Inflammatory macrophage (primary cell): ENCODE measurements at regions not wholly inside any gene's neighbourhood (a gene's known extent, or its start where the extent isn't known, plus 50 kb on each side); places are given as distances from the start of the nearest gene placed in this dataset.
"Not testable (repeated sequence)": the region's sequence is repeated elsewhere in the genome, so short reads cannot be mapped to it uniquely, and the experiment has no call there.

ENCODE experiments used
- DNase-seq, 2 donors: peaks; one replicate each; pipeline ENCODE4 v3.0.0-alpha.2; 2020 to 2022

DNA sequence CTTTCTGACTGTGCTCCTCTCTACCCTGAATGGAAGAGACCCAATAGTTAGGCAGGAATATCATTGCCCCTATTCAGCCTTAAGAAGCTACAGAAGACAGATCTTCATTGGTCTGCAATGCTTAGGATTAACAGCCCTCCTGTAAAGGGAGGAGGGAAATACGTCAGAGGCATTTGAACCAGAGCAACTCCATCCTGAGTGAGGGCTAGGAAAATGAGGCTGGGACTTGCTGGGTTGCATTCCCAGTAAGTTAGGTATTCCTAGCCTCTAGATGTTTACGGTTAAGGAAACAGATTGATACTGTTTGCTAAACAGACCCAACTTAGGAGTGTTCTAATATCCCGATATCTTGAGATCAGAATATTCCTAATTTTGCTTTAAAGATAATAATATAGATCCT, 63.5 kb downstream of the PCDH18 start:
- no peak for DNase-seq

DNA sequence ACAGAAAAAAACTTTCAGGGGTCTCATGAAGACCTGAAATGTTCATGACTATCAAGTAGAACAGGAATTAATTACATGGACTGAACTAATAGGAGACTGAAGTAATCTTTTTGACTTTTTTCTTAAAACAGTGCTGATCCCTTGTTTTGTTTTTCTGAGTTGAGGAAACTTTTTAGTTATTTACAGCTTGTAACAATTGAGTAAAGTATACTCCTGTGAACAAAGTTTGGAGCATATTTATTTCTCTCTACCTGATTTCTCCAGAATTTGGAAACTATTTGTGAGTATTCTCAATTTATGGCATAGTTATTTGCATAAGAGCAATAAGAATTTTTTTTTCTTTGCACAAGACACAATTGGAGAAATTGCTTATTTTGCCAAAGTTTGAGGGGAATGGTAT, 64.8 kb downstream of the PCDH18 start:
- no peak for DNase-seq

DNA sequence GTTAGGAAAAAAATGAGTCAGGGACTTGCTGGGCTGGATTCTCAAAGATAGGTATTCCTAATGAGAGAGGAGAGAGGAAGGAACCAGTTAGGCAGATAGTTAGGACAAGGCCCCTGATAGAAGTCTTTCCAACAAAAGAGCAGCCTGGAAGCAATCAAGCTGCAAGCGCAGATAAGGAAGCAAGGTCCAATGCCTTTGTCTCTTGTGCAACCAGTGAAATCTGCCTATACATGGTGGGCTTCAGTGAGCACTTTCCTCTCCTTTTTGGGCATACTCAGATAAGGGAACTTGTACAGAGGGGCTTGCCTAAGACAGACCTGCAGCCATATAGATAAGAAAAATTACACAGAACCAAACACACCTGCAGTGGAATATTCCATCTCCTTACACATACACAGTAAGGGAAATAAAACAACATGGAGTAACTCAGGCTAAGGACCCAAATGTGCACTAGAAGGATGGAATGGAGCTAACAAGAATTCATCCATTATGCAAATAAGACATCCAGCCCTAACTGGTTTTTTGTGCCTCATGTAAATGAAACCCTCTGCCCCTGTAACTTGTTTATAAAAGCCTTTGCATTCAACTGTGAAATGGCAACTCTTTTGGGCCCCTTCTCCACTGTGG, 68.8 kb downstream of the PCDH18 start:
- no peak for DNase-seq

DNA sequence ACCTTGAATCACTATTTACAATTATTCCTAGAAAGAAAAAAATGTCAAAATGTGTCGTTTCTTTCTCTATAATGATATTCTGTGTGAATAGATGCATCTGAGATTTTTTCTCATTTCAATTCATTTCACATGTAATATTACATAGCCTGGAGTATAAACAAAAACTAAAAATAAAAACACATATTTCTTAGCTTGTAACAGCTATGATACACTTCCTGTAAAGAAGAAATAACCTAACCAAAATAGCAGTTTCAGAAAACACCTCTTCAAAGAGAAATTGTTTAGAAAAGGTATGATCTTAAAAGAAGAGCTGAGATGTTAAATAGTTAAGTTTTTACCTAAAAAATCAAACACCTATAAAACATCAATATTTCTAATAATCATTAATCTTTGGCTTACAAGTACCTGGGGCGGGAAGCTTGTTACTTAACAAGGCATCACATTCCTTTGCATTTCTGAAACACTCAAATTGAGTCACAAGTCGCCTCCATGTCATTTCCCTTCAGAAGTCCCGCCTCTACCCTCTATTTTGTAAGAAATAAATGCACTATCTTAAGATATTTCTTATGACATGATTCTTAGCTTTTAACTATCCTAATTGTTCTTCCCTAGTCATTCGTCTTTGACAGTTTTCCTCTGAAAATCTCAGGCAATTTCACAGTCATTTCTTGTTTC, 76.5 kb downstream of the PCDH18 start:
- DNase-seq = no peak

DNA sequence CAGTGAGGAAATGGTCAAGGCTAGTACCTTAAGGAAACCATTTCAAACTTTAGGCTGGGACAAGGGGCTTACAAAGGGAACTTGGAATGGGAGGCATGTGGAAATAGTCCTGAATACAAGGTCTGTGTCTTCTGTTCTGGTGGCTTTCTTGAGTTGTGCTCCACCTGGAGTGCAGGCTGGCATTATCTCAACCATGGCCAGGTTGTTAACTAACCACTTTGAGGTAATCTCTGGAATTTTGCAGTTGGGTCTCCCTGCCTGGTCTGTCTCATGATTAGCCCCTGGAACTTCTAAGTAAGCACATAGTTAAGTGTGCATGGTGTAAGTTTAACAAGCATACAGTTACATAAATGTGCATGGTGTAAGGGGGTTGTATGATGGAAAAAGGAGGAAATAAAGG, 77.5 kb downstream of the PCDH18 start:
- no peak for DNase-seq

DNA sequence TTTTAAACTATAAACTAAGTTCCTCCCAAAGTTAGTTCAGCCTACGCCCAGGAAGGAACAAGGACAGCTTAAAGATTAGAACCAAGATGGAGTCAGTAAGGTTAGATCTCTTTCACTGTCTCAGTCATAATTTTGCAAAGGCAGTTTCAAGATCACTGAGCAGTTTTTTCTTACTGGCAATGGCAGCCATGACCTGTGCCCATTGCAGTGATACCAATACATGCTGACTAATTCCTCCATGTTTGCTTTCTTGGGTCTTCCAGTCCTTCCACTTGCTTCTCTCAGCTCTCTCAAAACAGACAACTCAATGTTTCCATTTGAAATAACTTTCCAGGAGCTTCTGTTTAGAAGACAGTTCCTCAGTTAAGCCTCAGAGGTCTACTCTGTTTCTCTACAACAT, 79.5 kb downstream of the PCDH18 start:
- DNase-seq = no peak

DNA sequence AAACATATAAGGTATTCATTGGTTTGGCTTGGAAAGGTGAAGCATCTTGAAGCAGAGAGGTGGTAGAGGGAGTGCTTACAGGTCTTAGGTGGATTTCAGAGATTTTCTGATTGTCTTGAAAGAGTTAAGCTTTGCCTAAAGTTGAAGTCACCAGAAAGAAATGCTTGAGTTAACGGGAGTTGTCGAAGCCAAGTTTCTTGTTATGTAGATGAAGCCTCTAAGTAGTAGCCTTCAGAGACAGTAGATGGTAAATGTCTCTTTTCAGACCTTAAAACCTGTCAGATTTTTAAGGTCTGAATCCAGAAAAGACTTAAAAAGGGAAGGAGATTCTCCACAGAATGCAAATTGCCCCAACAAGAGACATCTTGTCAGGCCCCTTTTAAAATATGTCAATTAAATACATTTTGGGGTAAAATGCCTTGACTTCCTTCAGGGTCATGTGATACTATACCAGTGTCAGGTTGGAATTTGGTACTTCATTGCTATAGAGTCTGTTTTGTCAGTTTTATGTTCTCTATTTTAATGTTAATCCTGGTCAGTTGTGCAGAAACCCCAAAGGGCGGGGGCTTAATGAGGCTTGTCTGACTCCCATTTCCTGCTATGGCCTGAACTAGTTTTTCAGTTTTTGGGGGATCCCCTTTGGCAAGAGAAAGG, 81.0 kb downstream of the PCDH18 start:
- DNase-seq = no peak

DNA sequence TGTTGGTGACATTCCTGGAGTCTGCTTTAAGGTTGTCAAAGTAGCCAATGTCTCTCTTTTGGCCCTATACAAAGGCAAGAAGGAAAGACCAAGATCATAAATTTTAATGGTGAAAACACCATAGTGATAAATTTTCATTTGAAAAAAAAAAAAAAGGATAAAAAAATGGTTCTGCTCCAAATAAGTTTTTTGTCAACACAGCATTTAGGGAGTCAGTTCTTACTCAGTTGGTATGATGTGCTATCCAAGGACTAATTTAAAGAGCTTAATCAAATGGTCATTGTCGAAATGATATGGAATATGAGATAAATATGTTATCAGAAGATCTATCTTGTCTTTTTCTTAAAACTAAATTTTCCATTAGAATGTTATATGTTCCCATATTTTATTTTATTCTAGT, 83.9 kb downstream of the PCDH18 start:
- DNase-seq = no peak

DNA sequence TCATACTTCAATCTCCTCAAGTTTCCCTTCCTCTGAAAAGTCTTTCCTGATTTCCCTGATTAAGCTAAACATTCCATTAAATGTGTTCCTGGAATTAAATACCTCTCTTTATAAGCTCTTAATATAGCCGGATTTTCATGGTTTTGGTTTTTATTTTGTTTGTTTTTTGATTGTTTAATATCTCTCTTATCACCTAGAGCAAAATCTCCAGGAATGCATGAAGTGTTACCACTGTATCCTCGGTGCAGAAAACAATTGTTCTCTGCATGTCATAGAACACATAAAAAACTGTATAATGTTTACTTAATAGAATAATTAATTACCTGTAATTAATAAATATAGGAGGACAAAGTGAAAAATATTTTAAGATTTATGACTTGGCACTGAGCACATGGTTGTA, 86.2 kb downstream of the PCDH18 start:
- DNase-seq = no peak

DNA sequence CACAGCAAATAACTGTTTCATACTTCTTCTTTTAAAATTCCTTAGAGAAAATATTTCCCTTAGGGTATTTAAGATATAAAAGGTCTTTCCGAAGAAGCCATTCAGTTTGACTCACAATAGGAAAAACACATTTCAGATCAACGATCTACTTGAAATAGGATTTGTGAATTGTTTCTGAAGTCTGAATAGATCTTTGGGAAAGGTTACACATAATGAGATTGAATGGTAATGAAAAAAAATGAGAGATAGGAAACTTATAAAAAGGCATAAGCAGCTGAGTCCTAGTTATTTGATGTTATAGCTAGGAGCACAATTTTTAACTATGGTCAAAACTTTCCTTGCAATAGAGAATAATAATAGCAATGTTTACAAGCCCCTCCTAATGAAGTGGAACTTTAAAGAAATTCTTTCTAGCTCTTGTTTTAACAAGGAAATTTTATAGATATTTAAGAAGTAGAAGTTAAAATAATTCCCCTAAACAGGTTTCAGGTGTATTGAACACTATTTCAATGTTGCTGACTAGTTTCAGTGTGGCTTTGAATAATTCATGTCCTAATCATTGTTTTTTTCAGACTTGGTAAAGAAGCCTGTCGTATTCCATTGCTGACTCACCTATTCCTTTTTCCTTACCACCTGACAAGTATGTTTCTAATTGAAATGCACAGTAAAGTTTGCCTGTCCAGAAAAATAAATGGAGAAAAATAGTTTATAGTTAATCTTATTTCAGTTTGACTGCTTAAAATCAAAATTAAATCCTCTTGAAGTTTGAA, 89.1 kb downstream of the PCDH18 start:
- no peak for DNase-seq

DNA sequence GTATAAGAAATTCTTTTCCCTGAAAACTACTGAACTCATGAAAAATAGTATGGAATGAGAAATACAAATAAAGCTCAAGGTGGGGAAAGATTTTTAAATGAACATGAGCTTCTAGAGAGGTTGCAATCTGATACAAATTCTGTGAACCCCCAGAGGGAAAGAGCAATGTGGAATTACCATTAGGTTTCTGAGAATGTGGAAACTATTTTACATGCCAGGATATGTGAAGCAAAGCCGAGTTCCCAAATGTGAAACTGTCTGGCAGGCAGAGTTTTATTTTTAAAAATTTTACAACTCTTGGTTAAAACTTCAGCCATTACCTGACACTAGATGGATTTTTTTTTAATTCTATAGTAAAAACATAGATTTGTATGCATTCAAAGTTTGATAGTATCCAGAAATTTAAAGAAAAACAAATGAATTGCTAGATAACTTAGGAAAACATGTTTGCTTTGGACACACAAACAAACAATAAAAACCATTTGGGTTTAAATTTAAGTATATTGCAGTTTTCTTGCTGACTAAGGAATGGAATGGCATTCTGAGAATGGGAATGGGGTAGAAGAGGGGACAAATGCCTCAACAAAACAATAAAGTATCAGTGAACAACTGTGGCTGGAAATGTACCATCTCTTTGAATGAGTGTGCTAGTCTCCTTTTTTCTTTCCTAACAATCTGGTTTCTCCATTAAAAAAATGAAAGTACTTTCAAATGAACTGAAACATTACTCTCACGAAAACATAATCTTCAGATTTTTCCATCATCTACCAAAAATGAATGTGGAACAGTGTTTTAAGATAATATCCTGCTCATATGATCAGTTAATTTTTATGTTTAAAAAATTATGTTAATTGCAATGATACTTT, 99.6 kb downstream of the PCDH18 start:
- no peak for DNase-seq

DNA sequence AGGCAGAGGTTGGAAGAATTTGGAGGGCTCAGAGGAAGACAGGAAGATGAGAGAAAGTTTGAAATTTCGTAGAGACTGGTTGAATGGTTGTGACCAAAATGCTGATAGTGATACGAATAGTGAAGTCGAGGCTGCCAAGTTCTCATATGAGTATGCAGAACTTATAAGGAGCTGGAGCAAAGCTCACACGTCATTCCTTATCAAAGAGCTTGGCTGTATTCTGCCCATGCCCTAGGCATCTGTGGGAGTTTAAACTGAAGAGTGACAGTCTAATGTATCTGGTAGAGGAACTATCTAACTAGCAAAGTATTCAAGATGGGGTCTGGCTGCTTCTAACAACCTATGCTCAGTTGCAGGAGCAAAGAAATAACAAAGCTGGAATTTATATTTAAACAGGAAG, 102.1 kb downstream of the PCDH18 start:
- no peak for DNase-seq

DNA sequence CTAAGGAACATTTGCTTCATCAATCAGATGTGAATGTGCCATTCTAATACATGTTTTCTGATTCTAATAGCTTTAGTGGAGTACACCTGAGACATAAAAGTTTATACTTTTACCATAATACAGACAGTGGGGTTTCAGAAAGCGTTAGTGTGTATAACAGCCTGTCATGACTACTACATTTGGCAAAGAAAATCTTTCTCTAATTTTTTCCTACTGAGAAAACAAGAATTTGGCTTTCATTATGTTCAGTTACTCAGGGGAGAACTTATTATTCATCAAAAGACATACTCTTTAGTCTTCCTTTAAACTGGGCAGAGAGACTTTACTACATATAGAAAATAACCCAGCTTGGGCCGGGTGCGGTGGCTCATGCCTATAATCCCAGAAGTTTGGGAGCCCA, 104.9 kb downstream of the PCDH18 start:
- no peak for DNase-seq

DNA sequence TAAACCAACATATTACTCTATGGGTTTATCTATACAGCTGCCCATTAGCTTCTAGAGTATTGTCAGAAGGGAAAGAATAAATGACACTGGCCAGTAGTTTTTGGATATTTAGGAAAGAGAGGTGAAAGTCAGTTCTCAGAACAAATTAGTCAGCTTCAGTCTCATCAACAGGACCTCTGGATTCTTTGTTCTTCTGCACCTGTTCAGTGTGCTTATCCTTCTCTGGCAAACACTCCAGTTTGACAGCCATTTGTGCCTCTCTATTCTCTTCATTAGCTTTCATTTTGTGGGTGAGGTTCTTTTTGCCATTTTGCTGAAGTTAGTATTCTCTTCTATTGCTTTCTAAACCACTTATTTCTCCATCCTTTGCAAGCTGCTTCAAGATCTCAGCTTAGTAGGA, 107.0 kb downstream of the PCDH18 start:
- DNase-seq = no peak

DNA sequence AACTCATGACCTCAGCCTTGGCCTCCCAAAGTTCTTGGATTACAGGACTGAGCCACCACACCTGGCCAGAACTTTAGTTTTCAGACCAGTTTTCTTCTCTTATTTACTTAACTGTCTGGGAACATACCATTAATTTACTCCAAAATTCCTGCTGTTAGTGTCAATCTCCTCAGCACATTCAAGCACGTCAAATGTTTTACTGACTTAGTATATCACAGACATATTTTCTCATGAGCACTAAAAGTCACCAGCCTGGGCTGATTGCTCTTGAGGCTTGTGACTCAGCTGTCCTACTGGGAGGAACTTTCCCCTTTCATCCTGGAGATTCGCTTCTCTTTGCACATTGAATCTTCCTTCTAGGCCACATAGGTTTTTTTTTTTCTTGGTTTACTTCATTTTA, 109.6 kb downstream of the PCDH18 start:
- no peak for DNase-seq

DNA sequence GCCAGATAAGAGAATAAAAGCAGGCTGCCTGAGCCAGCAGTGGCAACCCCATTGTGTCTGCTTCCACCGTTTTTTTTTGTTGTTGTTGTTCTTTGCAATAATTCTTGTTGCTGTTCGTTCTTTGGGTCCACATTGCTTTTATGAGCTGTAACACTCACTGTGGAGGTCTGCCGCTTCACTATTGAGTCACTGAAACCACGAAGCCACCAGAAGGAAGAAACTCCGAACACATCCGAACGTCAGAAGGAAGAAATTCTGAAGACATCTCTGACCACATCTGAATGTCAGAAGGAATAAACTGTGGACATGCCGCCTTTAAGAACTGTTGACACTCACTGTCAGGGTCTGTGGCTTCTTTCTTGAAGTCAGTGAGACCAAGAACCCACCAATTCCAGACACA, 110.5 kb downstream of the PCDH18 start:
- no peak for DNase-seq

DNA sequence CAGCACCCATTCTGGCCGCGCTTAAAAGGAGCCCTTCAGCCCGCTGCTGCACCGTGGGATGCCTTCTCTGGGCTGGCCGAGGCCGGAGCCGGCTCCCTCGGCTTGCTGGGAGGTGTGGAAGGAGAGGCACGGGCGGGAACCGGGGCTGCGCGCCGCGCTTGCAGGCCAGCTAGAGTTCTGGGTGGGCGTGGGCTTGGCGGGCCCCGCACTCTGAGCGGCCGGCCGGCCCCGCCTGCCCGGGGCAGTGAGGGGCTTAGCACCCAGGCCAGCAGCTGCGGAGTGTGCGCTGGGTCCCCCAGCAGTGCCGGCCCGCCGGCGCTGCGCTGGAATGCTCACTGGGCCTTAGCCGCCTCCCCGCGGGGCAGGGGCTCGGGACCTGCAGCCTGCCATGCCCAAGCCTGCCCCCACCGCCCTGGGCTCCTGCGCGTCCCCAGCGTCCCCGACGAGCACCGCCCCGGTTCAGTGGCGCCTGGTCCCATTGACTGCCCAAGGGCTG, 111.3 kb downstream of the PCDH18 start:
- no peak for DNase-seq

DNA sequence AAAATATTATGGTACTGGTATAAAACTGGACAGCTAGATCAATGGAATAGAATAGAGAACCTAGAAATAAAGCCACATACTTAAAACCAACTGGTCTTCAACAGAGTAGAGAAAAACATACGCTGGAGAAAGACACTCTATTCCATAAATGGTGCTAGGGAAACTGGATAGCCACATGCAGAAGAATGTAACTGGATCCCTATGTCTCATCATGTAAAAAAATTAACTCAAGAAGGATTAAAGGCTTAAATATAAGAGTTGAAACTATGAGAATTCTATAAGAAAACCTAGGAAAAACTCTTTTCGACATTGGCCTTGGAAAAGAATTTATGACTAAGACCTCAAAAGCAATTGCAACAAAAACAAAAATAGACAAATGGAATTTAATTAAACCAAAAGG, 114.6 kb downstream of the PCDH18 start:
- no peak for DNase-seq

DNA sequence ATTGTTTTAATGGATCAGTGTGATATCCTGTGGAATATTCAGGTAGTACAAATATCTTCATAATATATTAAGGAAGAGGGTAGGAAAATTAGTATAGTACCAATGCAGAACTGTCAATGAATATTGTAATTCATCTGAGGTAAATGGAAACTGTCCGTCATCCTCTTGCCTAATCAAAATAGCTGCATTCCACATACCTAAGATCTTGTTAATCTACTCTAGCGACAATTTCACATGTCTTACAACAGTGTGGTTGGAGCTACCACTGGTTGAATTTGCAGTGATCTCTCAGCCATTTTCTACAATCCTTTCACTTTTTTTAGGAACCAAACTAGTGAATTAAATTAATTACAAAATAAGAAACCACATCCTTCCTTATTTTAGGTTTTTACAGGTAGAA, 117.5 kb downstream of the PCDH18 start:
- DNase-seq = no peak

DNA sequence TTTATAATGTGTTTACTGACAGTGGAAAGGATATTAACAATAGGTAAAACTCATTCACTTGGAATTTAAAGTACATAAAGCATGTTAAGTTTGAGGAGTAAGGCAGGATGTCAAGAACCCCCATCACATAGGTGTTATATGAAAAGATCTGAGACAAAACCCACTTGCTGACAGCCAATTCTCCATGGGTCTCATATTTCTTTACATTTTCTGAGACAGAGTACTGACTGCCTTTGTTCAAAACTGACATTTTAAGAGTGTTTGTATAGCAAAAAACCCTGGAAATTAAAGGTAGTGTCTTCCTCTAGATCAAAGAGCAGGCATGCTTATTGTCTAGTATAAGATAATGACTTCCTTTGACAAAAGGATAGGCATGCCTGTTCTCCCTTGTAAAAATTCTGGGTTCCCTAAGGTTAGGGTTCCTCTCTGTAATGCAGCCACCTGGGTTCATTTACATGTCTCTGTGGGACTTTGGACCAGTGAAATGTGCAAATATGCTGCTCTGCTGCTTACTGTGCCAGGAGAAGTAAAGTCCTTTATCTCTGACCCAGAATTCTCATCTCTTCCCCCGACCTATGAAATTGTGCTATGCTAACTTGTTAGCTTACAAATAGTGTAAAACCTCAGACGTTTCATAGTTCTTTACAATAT, 123.6 kb downstream of the PCDH18 start:
- no peak for DNase-seq

DNA sequence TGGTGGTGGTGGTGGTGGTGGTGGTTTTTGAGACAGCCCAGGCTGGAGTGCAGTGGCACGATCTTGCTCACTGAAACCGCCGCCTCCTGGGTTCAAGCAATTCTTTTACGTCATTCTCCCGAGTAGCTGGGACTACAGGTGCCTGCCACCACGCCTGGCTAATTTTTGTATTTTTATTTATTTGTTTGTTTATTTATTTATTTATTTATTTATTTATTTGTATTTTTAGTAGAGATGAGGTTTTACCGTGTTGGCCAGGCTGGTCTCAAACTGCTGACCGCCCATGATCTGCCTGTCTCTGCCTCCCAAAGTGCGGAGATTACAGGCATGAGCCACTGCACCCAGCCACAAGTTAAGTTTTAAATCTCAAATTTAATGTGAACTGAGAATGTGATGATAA, 126.5 kb downstream of the PCDH18 start:
- DNase-seq = not testable (repeated sequence)

DNA sequence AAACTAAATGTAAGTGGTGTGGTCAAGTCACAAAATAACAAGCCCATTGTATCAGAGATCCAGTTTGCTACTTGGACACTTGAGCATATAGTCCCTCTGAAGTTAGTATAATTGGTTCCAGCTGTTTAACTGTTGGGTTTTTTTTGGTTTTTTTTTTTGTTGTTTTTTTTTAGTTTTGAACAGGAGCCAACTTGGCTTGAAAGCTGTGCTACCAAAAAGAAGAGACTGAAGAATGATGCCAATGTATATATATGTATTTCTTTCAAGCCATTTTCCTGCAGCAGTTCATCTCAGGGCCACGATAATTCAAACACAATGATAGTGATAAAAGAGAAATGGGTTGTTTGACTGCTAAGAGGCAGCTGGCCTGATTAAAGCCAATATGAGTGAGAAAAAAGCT, 138.3 kb downstream of the PCDH18 start:
- no peak for DNase-seq
